ENCODE measurements at regions not wholly inside any gene's neighbourhood (a gene's known extent, or its start where the extent isn't known, plus 50 kb on each side); places are given as distances from the start of the nearest gene placed in this dataset.
"Not testable (repeated sequence)": the region's sequence is repeated elsewhere in the genome, so short reads cannot be mapped to it uniquely, and the experiment has no call there.

GRCh38 chr15:96470681-96471310 lies 140.3 kb downstream of the NR2F2 start:
- no peak for DNase-seq (ENCODE audit: low read depth in 2 of 2)

GRCh38 chr15:96472681-96473080 lies 142.2 kb downstream of the NR2F2 start:
- DNase-seq (ENCODE audit: low read depth in 2 of 2): no peak

GRCh38 chr15:96473556-96473955 lies 143.1 kb downstream of the NR2F2 start:
- DNase-seq (ENCODE audit: low read depth in 2 of 2): no peak

GRCh38 chr15:96474231-96474664 lies 143.7 kb downstream of the NR2F2 start:
- no peak for DNase-seq (ENCODE audit: low read depth in 2 of 2)

GRCh38 chr15:96477227-96477626 lies 146.7 kb downstream of the NR2F2 start:
- no peak for DNase-seq (ENCODE audit: low read depth in 2 of 2)

GRCh38 chr15:96484412-96484811 lies 153.9 kb downstream of the NR2F2 start:
- DNase-seq (ENCODE audit: low read depth in 2 of 2): not testable (repeated sequence)

- no peak for DNase-seq (ENCODE audit: low read depth in 2 of 2)
These were observed 154.3 kb downstream of the NR2F2 start for GRCh38 chr15:96484830-96485229.

GRCh38 chr15:96487245-96487644 lies 156.7 kb downstream of the NR2F2 start:
- DNase-seq (ENCODE audit: low read depth in 2 of 2): no peak

GRCh38 chr15:96491066-96491699 lies 160.7 kb downstream of the NR2F2 start:
- DNase-seq (ENCODE audit: low read depth in 2 of 2): not testable (repeated sequence)

- not testable (repeated sequence) for DNase-seq (ENCODE audit: low read depth in 2 of 2)
These were observed 161.5 kb downstream of the NR2F2 start for GRCh38 chr15:96491700-96492644.

- DNase-seq (ENCODE audit: low read depth in 2 of 2): no peak
These were observed 164.0 kb downstream of the NR2F2 start for GRCh38 chr15:96494505-96494904.

- no peak for DNase-seq (ENCODE audit: low read depth in 2 of 2)
These were observed 164.9 kb downstream of the NR2F2 start for GRCh38 chr15:96495386-96495785.

- DNase-seq (ENCODE audit: low read depth in 2 of 2): no peak
These were observed 167.5 kb downstream of the NR2F2 start for GRCh38 chr15:96497951-96498350.

- no peak for DNase-seq (ENCODE audit: low read depth in 2 of 2)
These were observed 170.0 kb downstream of the NR2F2 start for GRCh38 chr15:96500508-96500907.

GRCh38 chr15:96501362-96501761 lies 170.9 kb downstream of the NR2F2 start:
- DNase-seq (ENCODE audit: low read depth in 2 of 2): no peak

- no peak for DNase-seq (ENCODE audit: low read depth in 2 of 2)
These were observed 171.7 kb downstream of the NR2F2 start for GRCh38 chr15:96502196-96502595.

- no peak for DNase-seq (ENCODE audit: low read depth in 2 of 2)
These were observed 172.8 kb downstream of the NR2F2 start for GRCh38 chr15:96503276-96503675.

GRCh38 chr15:96504371-96504770 lies 173.9 kb downstream of the NR2F2 start:
- no peak for DNase-seq (ENCODE audit: low read depth in 2 of 2)

GRCh38 chr15:96505014-96505413 lies 174.5 kb downstream of the NR2F2 start:
- DNase-seq (ENCODE audit: low read depth in 2 of 2): no peak

- no peak for DNase-seq (ENCODE audit: low read depth in 2 of 2)
These were observed 184.2 kb downstream of the NR2F2 start for GRCh38 chr15:96514607-96515285.

- no peak for DNase-seq (ENCODE audit: low read depth in 2 of 2)
These were observed 184.9 kb downstream of the NR2F2 start for GRCh38 chr15:96515371-96515770.

GRCh38 chr15:96521386-96521785 lies 190.9 kb downstream of the NR2F2 start:
- DNase-seq (ENCODE audit: low read depth in 2 of 2): no peak
